ENCODE measurements at regions not wholly inside any gene's neighbourhood (a gene's known extent, or its start where the extent isn't known, plus 50 kb on each side); places are given as distances from the start of the nearest gene placed in this dataset.
"Not testable (repeated sequence)": the region's sequence is repeated elsewhere in the genome, so short reads cannot be mapped to it uniquely, and the experiment has no call there.

DNA sequence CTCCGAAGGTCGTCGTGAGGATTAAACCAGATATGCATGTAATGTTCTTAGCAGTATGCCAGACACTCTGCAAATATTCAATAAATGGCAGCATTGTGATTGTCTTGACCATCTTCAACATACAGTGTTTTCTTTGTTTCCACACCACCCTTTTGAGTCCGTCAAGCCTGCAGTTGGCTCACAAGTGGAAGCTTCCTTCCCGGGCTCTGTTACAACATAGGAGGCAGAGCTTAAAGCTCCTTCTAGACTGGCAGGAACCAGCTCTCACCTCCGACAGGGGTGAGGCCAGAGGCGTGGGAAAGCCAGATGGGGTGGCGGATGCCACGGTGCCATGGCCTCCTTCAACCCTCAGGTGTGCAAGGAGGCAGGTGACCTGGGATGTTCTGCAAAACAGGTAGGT, 138.3 kb downstream of the FOXL1 start:
- DNase-seq (ENCODE audit: low read depth) = no peak

DNA sequence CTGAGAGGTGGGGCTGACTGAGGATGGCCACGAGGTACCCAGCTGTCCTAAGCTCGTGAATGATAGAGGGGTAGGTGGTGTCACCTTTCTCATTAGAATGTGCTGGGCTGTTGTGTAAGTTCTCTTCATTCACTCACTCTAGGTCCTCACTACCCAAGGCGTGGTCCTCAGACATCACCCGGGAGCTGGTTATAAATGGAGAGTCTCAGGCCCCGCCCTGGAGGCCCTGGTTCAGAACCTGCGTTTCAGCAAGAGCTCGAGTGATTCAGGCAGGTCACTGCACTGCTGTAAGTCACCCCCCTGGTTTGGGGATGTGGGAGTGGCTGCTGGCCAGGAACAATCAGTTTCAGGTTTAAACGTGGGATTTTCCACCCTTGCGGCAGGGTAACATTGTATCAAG, 139.8 kb downstream of the FOXL1 start:
- DNase-seq (ENCODE audit: low read depth) = no peak

DNA sequence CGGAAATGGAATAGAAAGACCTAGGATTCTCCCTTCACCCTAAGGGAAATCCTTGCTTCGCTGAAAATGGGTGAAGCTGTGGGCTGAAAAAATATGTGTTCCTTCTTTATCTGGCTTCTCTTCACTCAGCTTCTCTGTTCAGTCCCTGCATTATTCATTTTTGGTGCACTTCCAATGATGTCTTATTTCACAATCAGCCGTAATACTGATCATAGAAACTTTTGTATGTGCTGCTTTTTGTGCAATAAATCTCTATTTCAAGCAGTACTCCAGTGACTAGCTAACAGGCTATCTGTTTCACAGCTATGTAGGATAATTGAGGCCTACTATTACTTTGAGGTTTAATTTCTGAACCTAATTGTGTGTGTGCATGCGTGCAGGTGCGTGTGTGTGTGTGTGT, 144.6 kb downstream of the FOXL1 start:
- no peak for DNase-seq (ENCODE audit: low read depth)

DNA sequence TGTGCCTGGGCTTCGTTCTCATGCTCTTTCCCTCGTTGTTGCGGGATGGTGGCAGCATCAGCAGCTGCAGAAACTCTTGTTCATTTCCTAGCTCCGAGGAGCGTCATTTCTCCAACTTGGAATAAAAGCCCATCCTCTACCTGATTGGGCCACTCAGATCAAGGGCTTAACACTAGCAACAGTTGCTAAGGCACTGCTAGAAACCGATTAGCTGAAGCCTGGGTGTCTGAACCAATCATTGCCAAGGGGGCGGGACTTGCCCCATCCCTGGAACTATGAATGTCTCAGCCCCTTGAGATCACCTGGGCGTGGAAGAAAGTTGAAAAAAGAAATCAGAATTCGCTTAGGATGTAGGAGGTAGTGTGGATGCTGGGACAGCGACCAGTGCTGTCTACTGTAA, 145.3 kb downstream of the FOXL1 start:
- no peak for DNase-seq (ENCODE audit: low read depth)

DNA sequence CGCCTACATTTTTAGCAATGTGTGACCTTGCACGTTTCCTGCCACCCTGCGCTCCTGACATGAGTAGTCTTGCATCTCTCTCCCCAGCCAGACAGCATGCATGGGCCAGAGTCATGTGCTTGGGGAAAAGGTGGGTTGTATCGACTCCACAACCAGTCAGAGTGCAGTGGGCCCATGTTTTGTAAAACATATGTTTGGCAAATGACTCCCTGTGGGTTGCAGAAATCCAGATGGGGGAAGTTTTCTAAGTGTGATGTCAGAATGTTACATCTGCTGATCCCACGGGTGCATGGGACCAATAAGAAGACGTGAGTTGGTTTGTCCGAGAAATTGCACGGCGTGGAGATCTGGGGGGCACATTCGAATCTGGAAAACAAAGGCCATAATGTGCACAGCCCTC, 147.1 kb downstream of the FOXL1 start:
- DNase-seq (ENCODE audit: low read depth) = no peak

DNA sequence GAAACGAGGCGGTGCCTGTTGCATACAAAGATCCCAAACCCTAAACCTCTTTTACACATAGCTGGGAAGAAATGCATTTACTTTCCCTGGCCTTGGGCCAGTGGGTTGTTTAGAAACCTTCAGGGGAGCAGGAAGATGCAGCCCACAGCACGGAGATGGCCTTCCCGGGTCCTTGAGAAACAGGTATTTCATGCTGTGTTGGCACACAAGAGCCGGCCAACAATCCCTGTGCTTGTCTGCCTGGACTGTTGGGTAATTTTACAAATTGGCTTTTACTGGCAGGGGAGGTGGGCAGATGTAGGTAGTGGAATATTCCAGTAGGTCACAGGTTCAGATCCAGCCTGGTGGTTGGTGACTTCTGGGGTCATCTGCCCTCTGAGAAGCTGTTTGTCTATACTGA, 148.0 kb downstream of the FOXL1 start:
- no peak for DNase-seq (ENCODE audit: low read depth)

DNA sequence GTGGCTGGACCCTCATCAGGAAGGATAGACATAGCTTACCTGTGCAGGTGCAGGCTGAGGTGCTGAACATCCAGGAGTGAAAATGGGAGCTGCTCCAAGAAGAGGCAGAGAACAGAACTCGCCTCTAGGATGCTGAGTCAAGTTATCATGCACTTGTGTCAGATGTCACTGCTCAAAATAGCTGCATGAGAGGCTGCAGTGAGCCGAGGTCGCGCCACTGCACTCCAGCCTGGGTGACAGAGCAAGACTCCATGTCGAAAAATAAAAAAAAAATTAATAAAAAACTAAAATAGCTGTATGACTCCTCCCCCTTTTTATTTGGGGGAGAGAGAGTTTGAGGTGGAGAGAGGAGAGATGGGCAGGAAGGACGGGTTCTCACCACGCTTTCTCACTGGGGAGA, 148.8 kb downstream of the FOXL1 start:
- no peak for DNase-seq (ENCODE audit: low read depth)

DNA sequence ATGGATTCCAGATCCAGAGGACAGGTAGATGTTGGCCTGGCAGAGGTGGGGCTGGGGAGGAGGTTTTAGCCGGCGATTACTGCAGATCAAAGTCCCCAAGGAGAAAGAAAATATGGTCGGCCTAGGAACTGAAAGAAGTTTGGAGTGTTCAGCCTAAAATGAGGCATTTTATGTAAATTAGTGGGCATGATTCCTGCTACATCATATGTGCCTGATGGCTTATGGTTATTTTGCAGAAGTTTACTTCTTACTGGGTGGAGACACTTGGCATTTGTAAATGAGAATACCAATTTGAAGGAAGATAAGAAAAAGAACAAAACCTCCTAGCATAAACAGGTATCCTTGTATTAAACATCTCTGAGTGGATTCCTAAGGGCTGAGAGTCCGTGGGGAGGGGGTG, 149.3 kb downstream of the FOXL1 start:
- no peak for DNase-seq (ENCODE audit: low read depth)

DNA sequence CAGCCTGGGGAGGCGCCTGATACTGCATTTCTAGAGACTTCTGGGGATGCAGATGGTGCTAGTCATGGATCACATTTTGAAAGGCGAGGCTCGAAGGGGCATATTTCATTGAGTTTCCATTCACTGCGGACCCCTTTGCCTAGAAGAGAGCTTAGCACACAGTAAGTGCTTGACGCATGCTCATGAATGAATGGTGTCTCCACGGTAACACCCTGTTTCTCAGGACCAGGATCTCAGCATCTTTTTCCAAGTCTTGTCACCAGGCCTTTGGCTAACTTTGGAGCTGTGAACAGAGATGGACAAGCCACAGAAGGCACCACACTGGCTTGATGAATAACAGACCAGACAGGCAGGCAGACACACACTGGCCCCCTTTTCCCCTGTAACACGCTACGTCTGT, 151.3 kb downstream of the FOXL1 start:
- DNase-seq (ENCODE audit: low read depth) = no peak

DNA sequence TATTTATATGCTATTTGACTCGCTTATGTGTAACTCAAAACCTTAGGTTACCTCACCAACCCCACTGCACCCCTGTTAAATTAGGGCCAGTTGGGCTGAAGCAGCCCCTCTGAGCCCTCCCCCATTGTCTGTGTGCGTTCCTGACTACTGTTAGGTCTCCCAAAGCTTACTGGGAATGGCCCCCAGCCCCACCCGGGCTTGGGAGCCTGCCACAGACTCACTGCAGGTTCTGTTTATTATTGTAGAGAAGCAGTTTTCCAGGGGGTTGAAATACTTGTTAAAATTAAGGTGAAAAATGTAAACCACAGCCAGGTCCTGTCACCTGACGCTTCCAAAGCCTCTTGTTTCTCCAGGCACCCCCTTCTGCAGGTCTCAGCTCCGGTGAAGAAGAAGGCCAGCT, 151.7 kb downstream of the FOXL1 start:
- DNase-seq (ENCODE audit: low read depth) = no peak

DNA sequence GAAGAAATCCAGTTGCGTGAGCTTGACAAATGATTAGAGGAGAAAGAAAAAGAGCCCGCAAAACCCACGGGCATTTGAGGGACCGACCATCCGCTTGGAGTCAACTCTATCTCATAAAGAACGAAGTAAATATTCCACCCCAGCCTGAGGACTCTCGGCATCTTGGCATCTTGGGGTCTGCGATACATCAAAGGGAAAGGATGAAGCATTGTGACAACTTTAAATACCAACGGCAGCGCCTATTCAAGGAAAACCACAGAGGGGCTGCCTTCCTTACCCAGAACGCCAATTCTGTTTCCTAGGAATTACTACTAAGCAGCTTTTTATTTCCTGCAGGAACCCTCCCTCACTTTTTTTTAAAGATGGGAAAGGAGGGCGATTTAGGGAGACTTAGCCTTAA, 152.2 kb downstream of the FOXL1 start:
- DNase-seq (ENCODE audit: low read depth) = no peak

DNA sequence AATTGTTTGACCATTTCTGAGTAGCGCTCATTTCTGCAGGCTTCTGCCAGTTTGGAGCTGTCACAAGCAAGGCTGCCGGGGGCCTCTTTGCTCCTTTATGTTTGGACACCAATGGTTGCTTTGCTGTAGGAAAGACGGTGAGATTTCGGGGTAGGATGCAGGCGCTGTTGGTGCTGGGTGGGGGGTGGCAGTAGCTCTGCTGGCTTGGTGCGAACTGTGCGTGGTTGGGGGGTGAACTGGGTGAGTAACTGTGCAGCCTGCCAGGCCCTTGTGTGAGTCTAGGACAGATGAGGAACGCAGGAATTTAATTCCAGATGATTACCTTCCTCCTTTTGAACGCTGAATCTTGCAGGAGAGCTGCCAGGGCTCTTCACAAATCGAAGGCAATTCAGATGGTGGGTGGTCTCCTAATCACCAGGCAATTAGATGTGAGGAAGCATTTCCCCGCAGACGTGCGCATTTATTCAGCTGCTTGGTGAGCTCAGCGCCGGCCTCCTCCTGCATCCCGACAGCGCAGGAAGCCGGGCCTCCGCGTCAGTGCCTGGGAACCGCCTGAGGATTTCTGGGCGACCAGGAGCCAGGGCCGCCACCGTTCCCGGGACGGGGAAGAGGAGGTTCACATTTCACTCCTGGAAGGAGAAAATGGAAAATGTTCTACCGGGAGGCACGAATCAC, 154.4 kb downstream of the FOXL1 start:
- DNase-seq (ENCODE audit: low read depth) = no peak

DNA sequence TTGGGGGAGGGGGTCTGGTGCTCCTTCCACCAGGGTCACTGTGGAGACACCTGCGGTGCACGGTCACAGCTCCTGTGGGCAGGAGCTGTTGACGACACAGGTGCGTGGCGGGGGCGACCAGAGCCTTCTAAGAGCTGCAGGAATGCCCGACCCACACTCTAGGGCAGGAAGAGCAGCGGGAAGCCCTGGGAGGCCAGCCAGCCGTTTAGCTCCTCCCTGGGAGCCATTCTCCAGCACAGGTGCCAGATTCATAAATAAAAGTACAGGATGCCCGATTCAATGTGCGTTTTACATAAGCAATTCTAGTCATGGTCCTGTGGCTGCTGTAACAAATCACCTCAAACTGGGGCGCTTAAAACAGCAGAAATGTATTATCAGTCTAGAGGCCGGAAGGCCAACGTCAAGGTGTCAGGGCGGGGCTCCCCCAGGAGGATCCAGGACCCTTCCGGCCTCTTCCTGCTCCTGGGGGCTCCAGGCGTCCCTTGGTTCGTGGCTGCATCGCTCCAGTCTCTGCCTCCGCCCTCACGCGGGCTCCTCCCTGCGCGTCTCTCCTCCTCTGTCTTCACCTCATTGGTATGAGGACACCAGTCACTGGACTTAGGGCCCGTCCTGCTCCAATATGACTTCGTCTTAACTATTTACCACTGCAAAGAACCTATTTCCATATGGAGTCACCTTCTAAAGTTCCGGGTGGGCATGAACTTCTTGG, 155.4 kb downstream of the FOXL1 start:
- no peak for DNase-seq (ENCODE audit: low read depth)

DNA sequence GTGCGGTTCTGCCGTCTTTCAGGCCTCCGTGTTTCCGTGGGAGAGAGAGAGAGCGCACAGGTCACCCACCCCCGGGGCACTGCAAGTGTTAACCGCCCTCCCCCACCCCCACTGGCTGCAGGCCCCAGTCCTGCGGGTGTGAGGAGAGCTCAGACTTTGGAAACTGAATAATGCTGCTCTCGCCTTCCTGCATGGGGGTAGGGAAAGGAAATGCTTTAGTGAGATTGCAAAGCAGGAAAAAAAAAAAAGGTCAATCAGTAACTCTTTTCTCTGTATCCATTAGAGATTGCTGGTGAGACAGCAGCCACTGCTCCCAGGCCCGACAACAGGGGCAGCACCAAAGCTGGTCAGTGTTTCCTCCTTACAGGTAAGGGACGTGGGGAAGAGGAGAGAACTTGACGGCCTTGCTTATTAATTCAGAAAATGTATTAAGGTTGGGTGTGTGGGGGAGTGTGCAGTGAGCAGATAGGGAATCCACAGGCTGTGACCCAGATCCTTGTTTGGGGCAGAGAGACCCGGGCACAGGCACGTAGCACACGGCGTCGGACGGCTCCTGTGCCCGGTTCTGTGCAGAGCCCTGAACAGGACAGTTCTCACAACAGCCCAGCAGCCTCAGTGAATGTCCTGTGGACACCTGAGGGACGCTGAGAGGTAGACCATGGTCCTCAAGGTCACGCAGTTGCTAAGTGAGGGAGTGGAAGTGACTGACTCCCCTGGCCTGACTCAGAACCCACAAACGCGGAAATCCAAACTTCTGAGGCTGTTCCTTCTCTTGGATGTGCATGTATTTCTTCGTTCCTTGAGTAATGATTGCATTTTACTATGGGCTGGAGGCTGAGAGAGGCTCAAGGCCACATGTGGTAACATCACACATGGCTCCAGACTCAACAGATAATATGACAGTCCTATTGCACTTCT, 156.5 kb downstream of the FOXL1 start:
- DNase-seq (ENCODE audit: low read depth) = no peak

DNA sequence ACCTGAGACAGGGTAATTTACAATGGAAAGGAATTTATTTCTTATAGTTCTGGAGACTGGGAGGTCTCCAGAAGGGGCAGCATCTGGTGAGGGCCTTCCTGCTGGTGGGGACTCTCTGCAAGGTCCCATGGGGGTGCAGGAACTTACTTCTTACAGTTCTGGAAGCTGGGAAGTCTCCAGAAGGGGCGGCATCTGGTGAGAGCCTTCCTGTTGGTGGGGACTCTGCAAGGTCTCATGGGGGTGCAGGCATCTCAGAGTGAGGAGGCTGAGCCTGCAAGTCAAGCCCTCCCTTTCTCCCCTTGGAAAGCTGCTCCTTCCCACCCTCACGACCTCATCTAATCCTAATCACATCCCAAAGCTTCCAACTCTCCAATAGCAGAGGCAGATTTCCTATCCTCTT, 157.4 kb downstream of the FOXL1 start:
- no peak for DNase-seq (ENCODE audit: low read depth)

DNA sequence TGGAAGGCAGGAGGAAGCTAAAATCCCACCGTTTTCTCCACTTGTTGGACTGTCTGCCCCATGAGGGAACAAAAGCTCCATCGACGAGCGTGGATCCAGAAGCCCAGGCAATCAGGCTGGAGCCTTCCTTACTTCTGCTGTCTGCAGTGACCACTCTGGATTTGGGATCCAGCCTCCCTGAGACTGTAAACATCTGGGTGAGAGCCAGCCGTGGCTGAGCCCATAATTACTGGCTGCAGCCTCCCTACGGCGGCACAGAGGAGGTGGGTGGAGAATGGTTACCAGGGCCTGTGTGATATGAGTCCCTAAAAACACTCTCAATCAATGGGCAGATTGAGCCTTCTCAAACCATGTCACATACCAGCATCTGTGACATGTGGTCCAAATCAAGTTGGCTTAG, 158.2 kb downstream of the FOXL1 start:
- DNase-seq (ENCODE audit: low read depth) = no peak

DNA sequence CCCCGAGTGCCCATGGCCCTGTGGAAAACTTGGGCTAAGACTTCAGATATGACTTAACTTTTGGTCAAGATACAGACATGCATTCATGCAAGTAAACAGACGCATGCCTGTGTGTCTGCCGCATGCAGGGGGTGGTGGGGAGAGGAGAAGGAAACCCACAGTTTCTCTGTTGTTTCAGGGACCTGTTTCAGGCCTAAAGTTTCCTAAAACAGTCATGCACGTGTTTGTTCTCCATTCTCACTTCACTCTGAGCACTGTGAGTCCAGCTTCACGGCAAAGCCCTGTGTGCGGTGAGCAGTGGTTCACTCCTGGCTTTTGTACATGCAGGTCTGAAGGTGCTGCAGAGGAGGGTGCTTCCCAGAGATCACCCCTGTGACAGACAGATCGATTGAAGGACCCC, 158.7 kb downstream of the FOXL1 start:
- no peak for DNase-seq (ENCODE audit: low read depth)

DNA sequence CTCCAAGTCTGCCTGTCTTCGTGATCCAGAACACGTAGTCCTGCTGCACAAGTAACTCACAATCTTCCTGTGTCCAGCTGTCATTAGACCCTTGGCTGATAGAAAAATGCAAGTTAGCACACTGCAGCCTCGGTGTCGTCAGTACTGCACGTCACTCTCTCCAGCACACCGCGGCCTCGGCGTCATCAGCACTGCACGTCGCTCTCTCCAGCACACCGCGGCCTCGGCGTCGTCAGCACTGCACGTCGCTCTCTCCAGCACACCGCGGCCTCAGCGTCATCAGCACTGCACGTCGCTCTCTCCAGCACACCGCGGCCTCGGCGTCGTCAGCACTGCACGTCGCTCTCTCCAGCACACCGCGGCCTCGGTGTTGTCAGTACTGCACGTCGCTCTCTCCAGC, 160.0 kb downstream of the FOXL1 start:
- not testable (repeated sequence) for DNase-seq (ENCODE audit: low read depth)

DNA sequence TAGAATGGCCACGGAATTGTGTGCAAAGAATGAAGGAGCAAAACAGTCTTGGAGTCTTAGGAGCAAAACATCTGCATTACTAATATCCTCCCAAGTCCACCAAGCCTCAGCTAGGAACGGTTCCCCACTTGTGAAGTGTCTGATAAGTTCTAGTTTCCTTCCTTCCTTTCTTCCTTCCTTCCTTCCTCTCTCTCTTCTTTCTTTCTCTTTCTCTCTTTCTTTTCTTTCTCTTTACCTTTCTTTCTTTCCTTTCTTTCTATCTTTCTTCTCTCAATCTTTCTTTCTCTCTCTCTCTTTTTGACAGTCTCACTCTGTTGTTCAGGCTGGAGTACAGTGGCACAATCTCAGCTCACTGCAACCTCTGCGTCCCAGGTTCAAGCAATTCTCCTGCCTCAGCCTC, 160.8 kb downstream of the FOXL1 start:
- DNase-seq (ENCODE audit: low read depth) = no peak

DNA sequence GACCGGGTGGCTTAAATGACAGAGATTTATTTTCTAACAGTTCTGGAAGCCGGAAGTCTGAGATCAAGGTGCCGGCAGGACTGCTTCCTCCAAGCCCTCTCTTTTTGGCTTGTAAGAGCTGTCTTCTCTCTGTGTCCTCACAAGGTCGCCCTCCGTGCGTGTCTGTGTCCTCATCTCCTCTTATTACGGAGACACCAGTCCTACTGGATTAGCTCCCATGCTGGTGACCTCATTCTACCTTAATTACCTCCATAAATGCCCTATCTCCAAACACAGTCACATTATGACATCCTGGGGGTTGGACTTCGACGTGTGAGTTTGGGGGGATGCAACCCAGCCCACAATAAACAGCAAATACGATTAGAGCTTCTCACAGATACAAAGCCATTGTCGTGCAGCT, 161.5 kb downstream of the FOXL1 start:
- no peak for DNase-seq (ENCODE audit: low read depth)

DNA sequence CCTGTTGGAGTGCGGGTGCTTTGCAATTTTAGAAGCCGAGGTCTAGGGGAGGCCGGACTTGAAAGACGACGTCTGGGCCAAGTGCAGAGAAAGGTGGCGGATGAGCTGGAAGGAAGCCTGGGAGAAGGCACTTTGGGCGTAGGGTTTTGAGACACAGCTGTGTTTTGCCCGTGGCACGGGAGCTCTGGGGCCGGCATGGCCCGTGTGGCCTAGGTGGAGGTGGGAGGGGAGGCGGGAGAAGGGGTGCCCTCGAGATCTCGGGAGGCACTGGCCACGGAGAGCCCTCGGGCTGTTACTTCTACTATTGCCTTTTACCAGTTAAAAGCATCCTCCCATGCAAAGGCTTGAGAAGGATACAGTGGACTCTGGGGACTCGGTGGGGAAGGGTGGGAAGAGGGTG, 161.9 kb downstream of the FOXL1 start:
- no peak for DNase-seq (ENCODE audit: low read depth)

DNA sequence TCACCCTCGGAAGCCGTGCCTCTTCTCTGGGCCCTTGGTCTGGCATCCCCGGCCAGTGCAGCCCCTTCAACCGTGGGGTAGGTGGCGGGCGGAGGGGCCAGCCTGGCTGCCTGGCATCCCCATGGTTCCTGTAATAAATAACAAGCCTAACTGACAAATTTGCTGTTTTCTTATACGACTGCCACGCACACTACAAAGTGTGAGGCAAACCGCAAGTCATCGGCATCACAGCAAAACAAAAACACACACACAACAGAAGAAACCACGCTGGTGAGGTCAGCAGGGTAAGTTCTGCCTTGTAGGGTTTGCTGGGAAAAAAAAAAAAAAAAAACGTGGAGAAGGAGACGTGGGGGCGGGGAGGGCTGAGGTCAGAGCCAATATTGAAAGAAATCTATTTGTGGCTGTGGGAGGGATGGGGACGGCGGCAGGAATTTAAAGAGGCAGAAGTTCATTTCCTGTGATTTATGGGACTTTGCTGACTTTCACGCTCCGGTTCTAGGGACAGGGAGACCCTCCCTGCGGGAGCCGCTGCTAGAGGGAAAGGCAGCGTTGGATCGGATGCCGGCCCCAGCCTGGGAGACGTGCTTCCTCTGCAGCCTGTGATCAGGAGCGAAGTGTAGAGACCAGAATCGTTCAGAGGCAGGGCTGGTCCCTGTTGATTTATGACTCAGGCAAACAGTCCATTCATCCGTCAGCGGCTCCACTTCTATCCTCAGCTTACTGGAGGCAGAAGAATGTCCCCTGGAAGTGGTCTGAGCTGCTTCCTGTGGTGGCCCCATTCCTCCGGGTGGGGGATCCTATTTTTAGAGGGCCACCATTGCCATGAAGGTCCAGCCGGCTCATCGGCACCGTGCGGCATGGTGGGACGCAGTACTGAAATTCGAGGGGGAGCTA, 162.8 kb downstream of the FOXL1 start:
- DNase-seq (ENCODE audit: low read depth) = no peak
